GM23248 (cell line): ENCODE measurements at regions not wholly inside any gene's neighbourhood (a gene's known extent, or its start where the extent isn't known, plus 50 kb on each side); places are given as distances from the start of the nearest gene placed in this dataset.
"Not testable (repeated sequence)": the region's sequence is repeated elsewhere in the genome, so short reads cannot be mapped to it uniquely, and the experiment has no call there.

Source experiments
- DNase-seq: peaks from one replicate; pipeline ENCODE4 v3.0.0-alpha.2; 2015
- H2AFZ ChIP-seq: fragments of 200-600 bp; sonication (generic); 2 replicates; pipeline ENCODE4 v1.6.1; 2016; ENCODE audit warnings: antibody characterized with exemption
- H3F3A ChIP-seq: fragments of 200-600 bp; sonication (generic); 2 replicates; pipeline ENCODE4 v1.6.1; 2016; ENCODE audit warnings: mild to moderate bottlenecking, antibody characterized with exemption, mixed run types; ENCODE audit not compliant: insufficient read depth
- H3K27ac ChIP-seq: fragments of 200-600 bp; sonication (generic); 2 replicates; pipeline ENCODE4 v1.5.1; 2016; ENCODE audit warnings: mild to moderate bottlenecking
- H3K27me3 ChIP-seq: fragments of 200-600 bp; sonication (generic); replicated peaks from 2 replicates; pipeline ENCODE4 v1.6.1; 2016; ENCODE audit warnings: mild to moderate bottlenecking; ENCODE audit not compliant: insufficient read depth
- H3K36me3 ChIP-seq: fragments of 200-600 bp; sonication (generic); 2 replicates; pipeline ENCODE4 v1.6.1; 2016; ENCODE audit warnings: low read depth, mild to moderate bottlenecking
- H3K4me1 ChIP-seq: fragments of 200-600 bp; sonication (generic); 2 replicates; pipeline ENCODE4 v1.6.1; 2016; ENCODE audit warnings: mild to moderate bottlenecking; ENCODE audit not compliant: insufficient read depth
- H3K4me2 ChIP-seq: fragments of 200-600 bp; sonication (generic); one replicate; pipeline ENCODE4 v1.6.1; 2016; ENCODE audit warnings: mild to moderate bottlenecking; ENCODE audit not compliant: unreplicated experiment
- H3K4me3 ChIP-seq: fragments of 200-600 bp; sonication (generic); 2 replicates; pipeline ENCODE4 v1.5.1; 2016; ENCODE audit warnings: mild to moderate bottlenecking
- H3K79me2 ChIP-seq: fragments of 200-600 bp; sonication (generic); 2 replicates; pipeline ENCODE4 v1.6.1; 2016; ENCODE audit warnings: mild to moderate bottlenecking; ENCODE audit not compliant: insufficient read depth
- H3K9ac ChIP-seq: fragments of 200-600 bp; sonication (generic); 2 replicates; pipeline ENCODE4 v1.6.1; 2016; ENCODE audit warnings: mild to moderate bottlenecking
- H3K9me2 ChIP-seq: fragments of 200-600 bp; sonication (generic); 2 replicates; pipeline ENCODE4 v1.6.1; 2016; ENCODE audit warnings: mixed run types, mild to moderate bottlenecking, moderate library complexity; ENCODE audit not compliant: insufficient read depth
- H3K9me3 ChIP-seq: fragments of 200-600 bp; sonication (generic); one replicate; pipeline ENCODE4 v1.6.1; 2017; ENCODE audit warnings: low read depth
- H4K20me1 ChIP-seq: fragments of 200-600 bp; sonication (generic); 2 replicates; pipeline ENCODE4 v1.6.0; 2016; ENCODE audit not compliant: insufficient read depth
- EZH2 ChIP-seq: fragments of 200-600 bp; sonication (generic); IDR thresholded peaks from 2 replicates; pipeline ENCODE4 v1.6.1; 2018; ENCODE audit warnings: antibody characterized with exemption, mild to moderate bottlenecking; ENCODE audit not compliant: insufficient read depth, poor library complexity, severe bottlenecking
- EZH2phosphoT487 ChIP-seq: fragments of 200-600 bp; sonication (generic); IDR thresholded peaks from 2 replicates; pipeline ENCODE4 v1.6.1; 2018; ENCODE audit warnings: antibody characterized with exemption, moderate library complexity, mild to moderate bottlenecking, low read depth; ENCODE audit not compliant: insufficient read depth
- WGBS, 2 experiments: methylation state at CpG; one replicate each; pipeline ENCODE4 v1.1.6; 2015 to 2017; ENCODE audit warnings: low lambda C conversion rate in 2 of 2, low coverage in 1 of 2; ENCODE audit errors: missing lambda C conversion rate in 2 of 2; 5-methylcytosine and 5-hydroxymethylcytosine counted together
- in situ Hi-C: fragments of 300-500 bp; cut with MboI; formaldehyde crosslinking; loops from 2 replicates; pipeline ENCODE4 v1.15.0; 2020

DNA sequence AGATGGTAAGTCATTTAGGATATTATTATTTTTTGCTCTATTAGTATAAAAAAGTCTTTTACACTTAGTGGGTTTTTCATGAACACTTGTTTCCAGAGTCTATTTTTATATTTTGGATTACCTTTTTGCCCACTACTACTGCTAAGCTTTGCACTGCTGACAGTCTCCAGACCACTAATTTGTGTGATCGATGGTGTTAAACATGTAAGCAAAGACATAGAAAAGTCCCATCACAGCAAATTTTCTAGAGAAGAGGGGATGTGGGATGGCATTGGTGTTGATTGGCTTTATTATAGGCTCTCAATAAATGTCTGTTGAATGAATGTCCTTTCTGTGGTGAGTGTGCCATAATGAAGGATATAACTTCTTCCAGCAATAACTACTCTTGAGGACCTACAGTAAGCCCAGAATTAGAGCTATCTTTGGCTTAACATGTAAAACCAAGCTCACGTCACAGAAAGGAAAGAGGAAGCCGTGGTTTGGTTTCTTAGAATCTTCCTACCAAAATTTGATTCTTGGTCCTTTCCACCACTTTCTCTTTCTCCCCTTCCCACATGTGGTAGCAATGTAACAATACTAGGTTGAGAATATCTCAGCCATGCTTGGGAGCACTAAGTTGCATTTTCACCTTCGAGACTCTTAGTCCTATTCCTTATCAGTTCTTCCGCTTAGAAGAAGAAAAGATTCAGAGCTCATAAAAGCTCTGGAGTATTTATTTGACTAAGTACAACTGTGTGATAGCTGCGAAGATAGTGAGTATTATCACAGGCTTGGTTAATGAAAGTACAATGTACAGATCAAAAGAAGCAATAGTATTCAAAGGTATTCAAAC lies 90.6 kb upstream of the UMPS start:
- H3K9ac ChIP-seq, result no peak overlapping the region
- H4K20me1 ChIP-seq, result no peaks in the 10 kb centered on the region
- no peaks in the 10 kb centered on the region for H3K36me3 ChIP-seq
- 0 out of 2 replicates have a peak, but pooled peaks cover 5% of the 10 kb centered on the region for H3K27me3 ChIP-seq
- no peak overlapping the region for H2AFZ ChIP-seq
- 68 to 73% methylated on average over 6 of the region's 6 CpGs for WGBS, 2 experiments
- DNase-seq, result no peak
- no peaks in the 10 kb centered on the region for H3K9me2 ChIP-seq
- H3K4me3 ChIP-seq, result no peak overlapping the region
- in situ Hi-C loops, result no loop called here
- no peak for TF ChIP-seq EZH2
- TF ChIP-seq EZH2phosphoT487, result no peak
- H3K4me1 ChIP-seq, result no peaks in the 10 kb centered on the region
- H3K27ac ChIP-seq, result no peak overlapping the region
- H3F3A ChIP-seq, result no peaks in the 10 kb centered on the region
- no peaks in the 10 kb centered on the region for H3K79me2 ChIP-seq
- H3K4me2 ChIP-seq, result no peak overlapping the region
- no peaks in the 10 kb centered on the region for H3K9me3 ChIP-seq

- no peak for DNase-seq
- no peaks in the 10 kb centered on the region for H3K4me1 ChIP-seq
- H3K4me3 ChIP-seq, result no peak overlapping the region
- no peak overlapping the region for H3K9ac ChIP-seq
- H3K9me3 ChIP-seq, result no peaks in the 10 kb centered on the region
- no peak overlapping the region for H3K4me2 ChIP-seq
- H3K9me2 ChIP-seq, result no peaks in the 10 kb centered on the region
- H3F3A ChIP-seq, result no peaks in the 10 kb centered on the region
- no peaks in the 10 kb centered on the region for H3K36me3 ChIP-seq
- in situ Hi-C loops, result no loop called here
- H2AFZ ChIP-seq, result no peak overlapping the region
- WGBS, 2 experiments, result 54 to 61% methylated on average over 9 of the region's 9 CpGs
- no peaks in the 10 kb centered on the region for H3K79me2 ChIP-seq
- no peaks in the 10 kb centered on the region for H4K20me1 ChIP-seq
- no peak for TF ChIP-seq EZH2phosphoT487
- no peak for TF ChIP-seq EZH2
- H3K27ac ChIP-seq, result no peak overlapping the region
- H3K27me3 ChIP-seq, result 0 out of 2 replicates have a peak, but pooled peaks cover 5% of the 10 kb centered on the region
Measured at GRCh38 chr3:124640635-124641306, 89.5 kb upstream of the UMPS start.

DNA sequence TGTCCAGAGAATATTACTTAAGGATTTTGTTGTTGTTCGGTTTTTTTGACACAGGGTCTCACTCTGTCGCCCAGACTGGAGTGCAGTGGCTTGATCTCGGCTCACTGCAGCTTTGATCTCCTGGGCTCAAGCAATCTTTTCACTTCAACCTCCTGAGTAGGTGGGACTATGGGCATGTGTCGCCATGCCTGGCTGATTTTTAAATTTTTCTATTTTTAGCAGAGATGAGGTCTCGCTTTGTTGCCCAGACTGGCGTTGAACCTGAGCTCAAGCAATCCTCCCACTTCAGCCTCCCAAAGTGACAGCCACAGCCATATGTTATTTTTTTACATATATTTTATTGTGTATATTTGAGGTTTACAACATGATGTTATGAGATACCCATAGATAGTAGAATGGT lies 86.8 kb upstream of the UMPS start:
- Histone ChIP-seq H3F3A (no peaks in the 10 kb centered on the region), H3K4me1 (no peaks in the 10 kb centered on the region), H3K9me2 (no peaks in the 10 kb centered on the region), H3K9ac (no peak overlapping the region), H3K9me3 (no peaks in the 10 kb centered on the region), H3K36me3 (no peaks in the 10 kb centered on the region), H3K79me2 (no peaks in the 10 kb centered on the region), H3K27me3 (0 out of 2 replicates have a peak, but pooled peaks cover 11% of the 10 kb centered on the region), H3K27ac (no peak overlapping the region), H2AFZ (no peak overlapping the region), H3K4me2 (no peak overlapping the region), H3K4me3 (no peak overlapping the region), H4K20me1 (no peaks in the 10 kb centered on the region)
- no peak for TF ChIP-seq EZH2
- TF ChIP-seq EZH2phosphoT487, result no peak
- in situ Hi-C loops, result no loop called here
- WGBS, 2 experiments, result 78% methylated on average over 6 of the region's 6 CpGs
- DNase-seq, result no peak

DNA sequence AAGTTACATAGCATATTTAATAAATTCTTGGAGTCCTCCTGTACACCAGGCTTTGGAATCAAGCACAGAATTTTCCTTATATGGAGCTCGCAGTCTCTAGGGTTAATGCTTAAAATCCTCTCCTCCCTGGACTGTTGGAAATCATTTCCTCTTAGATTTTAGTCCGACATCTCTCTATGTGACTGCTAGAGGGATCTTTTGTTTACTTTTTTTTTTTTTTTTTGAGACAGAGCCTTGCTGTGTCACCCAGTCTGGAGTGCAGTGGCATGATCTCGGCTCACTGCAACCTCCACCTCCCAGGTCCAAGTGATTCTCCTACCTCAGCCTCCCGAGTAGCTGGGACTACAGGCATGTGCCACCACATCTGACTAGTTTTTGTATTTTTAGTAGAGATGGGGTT lies 84.1 kb upstream of the UMPS start:
- H3K4me2 ChIP-seq, in situ Hi-C loops, DNase-seq, H3K27ac ChIP-seq, H2AFZ ChIP-seq, H3F3A ChIP-seq, H3K36me3 ChIP-seq, H3K4me1 ChIP-seq, H3K79me2 ChIP-seq, H3K9me2 ChIP-seq, H3K9me3 ChIP-seq, H3K9ac ChIP-seq, H4K20me1 ChIP-seq, H3K4me3 ChIP-seq, H3K27me3 ChIP-seq: not testable (repeated sequence)
- 42 to 43% methylated on average over 4 of the region's 4 CpGs for WGBS, 2 experiments
